ENCODE measurements at regions not wholly inside any gene's neighbourhood (a gene's known extent, or its start where the extent isn't known, plus 50 kb on each side); places are given as distances from the start of the nearest gene placed in this dataset.
A peak's percentile ranks its signal among the peaks of the same experiment; 100 is the strongest.
"Not testable (repeated sequence)": the region's sequence is repeated elsewhere in the genome, so short reads cannot be mapped to it uniquely, and the experiment has no call there.

- Mint-ChIP-seq H3K27me3 (peaks cover 28% of the 10 kb centered on the region), H3K4me1 (no peaks in the 10 kb centered on the region), H3K27ac (no peak overlapping the region), H3K4me3 (no peak overlapping the region), H3K9me3 (no peaks in the 10 kb centered on the region)
- no peak for ATAC-seq
- DNase-seq = no peak
Measured at GRCh38 chr6:167404385-167405049, 79.6 kb downstream of the TTLL2 start.

GRCh38 chr6:167405778-167406532 lies 81.1 kb downstream of the TTLL2 start:
- no peaks in the 10 kb centered on the region for H3K9me3 Mint-ChIP-seq
- no peaks in the 10 kb centered on the region for H3K4me1 Mint-ChIP-seq
- peaks cover 28% of the 10 kb centered on the region for H3K27me3 Mint-ChIP-seq
- H3K27ac Mint-ChIP-seq = no peak overlapping the region
- no peak for ATAC-seq
- H3K4me3 Mint-ChIP-seq = no peak overlapping the region
- no peak for DNase-seq

GRCh38 chr6:167406533-167407238 lies 81.8 kb downstream of the TTLL2 start:
- not testable (repeated sequence) for H3K4me1 Mint-ChIP-seq, H3K9me3 Mint-ChIP-seq, H3K27ac Mint-ChIP-seq, ATAC-seq, H3K4me3 Mint-ChIP-seq, DNase-seq
- peaks cover 26% of the 10 kb centered on the region for H3K27me3 Mint-ChIP-seq

GRCh38 chr6:167407239-167408064 lies 82.6 kb downstream of the TTLL2 start:
- ATAC-seq (no peak), DNase-seq (no peak)
- Mint-ChIP-seq H3K27me3 (peaks cover 18% of the 10 kb centered on the region), H3K4me1 (no peaks in the 10 kb centered on the region), H3K27ac (no peak overlapping the region), H3K9me3 (no peaks in the 10 kb centered on the region), H3K4me3 (no peak overlapping the region)

- ATAC-seq = no peak
- Mint-ChIP-seq H3K27me3 (peaks cover 18% of the 10 kb centered on the region), H3K4me3 (no peak overlapping the region), H3K4me1 (no peaks in the 10 kb centered on the region), H3K9me3 (no peaks in the 10 kb centered on the region), H3K27ac (no peak overlapping the region)
- no peak for DNase-seq
Measured at GRCh38 chr6:167408235-167408869, 83.5 kb downstream of the TTLL2 start.

GRCh38 chr6:167409079-167409478 lies 84.2 kb downstream of the TTLL2 start:
- Mint-ChIP-seq H3K4me1 (no peaks in the 10 kb centered on the region), H3K9me3 (no peaks in the 10 kb centered on the region), H3K4me3 (no peak overlapping the region), H3K27ac (no peak overlapping the region), H3K27me3 (peaks cover 18% of the 10 kb centered on the region)
- no peak for ATAC-seq
- no peak for DNase-seq

- DNase-seq (no peak), ATAC-seq (no peak)
- Mint-ChIP-seq H3K27me3 (peaks cover 14% of the 10 kb centered on the region), H3K4me3 (no peak overlapping the region), H3K9me3 (no peaks in the 10 kb centered on the region), H3K27ac (no peak overlapping the region), H3K4me1 (no peaks in the 10 kb centered on the region)
Measured at GRCh38 chr6:167409694-167410093, 84.8 kb downstream of the TTLL2 start.

- no peak for ATAC-seq
- no peaks in the 10 kb centered on the region for H3K4me1 Mint-ChIP-seq
- DNase-seq = no peak
- H3K27ac Mint-ChIP-seq = no peak overlapping the region
- H3K9me3 Mint-ChIP-seq = no peaks in the 10 kb centered on the region
- H3K27me3 Mint-ChIP-seq = peaks cover 7% of the 10 kb centered on the region
- H3K4me3 Mint-ChIP-seq = no peak overlapping the region
Measured at GRCh38 chr6:167410462-167410861, 85.6 kb downstream of the TTLL2 start.

- DNase-seq (no peak), ATAC-seq (no peak)
- no peaks in the 10 kb centered on the region for H3K4me1 Mint-ChIP-seq
- H3K4me3 Mint-ChIP-seq = no peak overlapping the region
- no peaks in the 10 kb centered on the region for H3K9me3 Mint-ChIP-seq
- peaks cover 13% of the 10 kb centered on the region for H3K27me3 Mint-ChIP-seq
- no peak overlapping the region for H3K27ac Mint-ChIP-seq
Measured at GRCh38 chr6:167412506-167412905, 87.6 kb downstream of the TTLL2 start.

- Mint-ChIP-seq H3K27ac (no peak overlapping the region), H3K9me3 (no peaks in the 10 kb centered on the region), H3K27me3 (peaks cover 13% of the 10 kb centered on the region), H3K4me3 (no peak overlapping the region), H3K4me1 (no peaks in the 10 kb centered on the region)
- DNase-seq (no peak), ATAC-seq (peak; percentile 20)
Measured at GRCh38 chr6:167415441-167415961, 90.6 kb downstream of the TTLL2 start.

- H3K4me3 Mint-ChIP-seq = no peak overlapping the region
- no peak for ATAC-seq
- no peak for DNase-seq
- no peaks in the 10 kb centered on the region for H3K9me3 Mint-ChIP-seq
- peaks cover 13% of the 10 kb centered on the region for H3K27me3 Mint-ChIP-seq
- no peaks in the 10 kb centered on the region for H3K4me1 Mint-ChIP-seq
- no peak overlapping the region for H3K27ac Mint-ChIP-seq
Measured at GRCh38 chr6:167416676-167417430, 92.0 kb downstream of the TTLL2 start.

GRCh38 chr6:167420177-167420576 lies 95.3 kb downstream of the TTLL2 start:
- Mint-ChIP-seq H3K9me3 (no peaks in the 10 kb centered on the region), H3K27me3 (peaks cover 13% of the 10 kb centered on the region), H3K4me3 (no peak overlapping the region), H3K4me1 (no peaks in the 10 kb centered on the region), H3K27ac (peak overlapping the region in 1 of 2 donors; percentile 65)
- ATAC-seq (no peak), DNase-seq (no peak)

GRCh38 chr6:167420858-167421766 lies 96.2 kb downstream of the TTLL2 start:
- DNase-seq = no peak
- no peaks in the 10 kb centered on the region for H3K9me3 Mint-ChIP-seq
- no peaks in the 10 kb centered on the region for H3K4me1 Mint-ChIP-seq
- peaks cover 13% of the 10 kb centered on the region for H3K27me3 Mint-ChIP-seq
- peak; percentile 20 for ATAC-seq
- H3K4me3 Mint-ChIP-seq = no peak overlapping the region
- peak overlapping the region in 1 of 2 donors; percentile 82 for H3K27ac Mint-ChIP-seq

Measured in stimulated activated naive CD8-positive, alpha-beta T cell treated with anti-CD3 and anti-CD28 coated beads, Interleukin-15, amount 100 ng/mL, for 72 hours (primary cell).